NT2/D1 (cell line): ENCODE measurements at regions not wholly inside any gene's neighbourhood (a gene's known extent, or its start where the extent isn't known, plus 50 kb on each side); places are given as distances from the start of the nearest gene placed in this dataset.

ENCODE experiments used
- DNase-seq: peaks from one replicate; pipeline ENCODE4 v3.0.0-alpha.2; 2011; ENCODE audit warnings: low read depth, low spot score
- H3K27me3 ChIP-seq: 2 replicates; pipeline ENCODE4 v1.6.0; 2011; ENCODE audit warnings: mild to moderate bottlenecking; ENCODE audit not compliant: insufficient read length, insufficient read depth
- H3K36me3 ChIP-seq: 2 replicates; pipeline ENCODE4 v1.6.1; 2011; ENCODE audit warnings: mild to moderate bottlenecking, low read length, mixed read lengths; ENCODE audit not compliant: insufficient read depth, insufficient read length
- H3K4me1 ChIP-seq: 2 replicates; pipeline ENCODE4 v1.5.1; 2011; ENCODE audit not compliant: insufficient read depth, insufficient read length
- H3K4me3 ChIP-seq: 2 replicates; pipeline ENCODE4 v1.5.1; 2011; ENCODE audit warnings: low read depth; ENCODE audit not compliant: insufficient read length
- H3K9ac ChIP-seq: 2 replicates; pipeline ENCODE4 v1.6.0; 2011; ENCODE audit warnings: low read depth; ENCODE audit not compliant: insufficient read length
- H3K9me3 ChIP-seq: 2 replicates; pipeline ENCODE4 v1.5.1; 2011; ENCODE audit warnings: mild to moderate bottlenecking, low read length; ENCODE audit not compliant: insufficient read depth
- SUZ12 ChIP-seq: IDR thresholded peaks from 2 replicates; pipeline ENCODE4 v1.6.1; 2011; ENCODE audit not compliant: insufficient read length, insufficient read depth; ENCODE audit errors: extremely low read depth
- YY1 ChIP-seq: IDR thresholded peaks from 2 replicates; pipeline ENCODE4 v1.6.1; 2011; ENCODE audit not compliant: insufficient read length, insufficient read depth
- ZNF274 ChIP-seq: IDR thresholded peaks from 2 replicates; pipeline ENCODE4 v1.6.1; 2011; ENCODE audit warnings: mild to moderate bottlenecking, low read depth, low read length

- TF ChIP-seq ZNF274 (no peak), YY1 (no peak), SUZ12 (no peak)
- Histone ChIP-seq H3K36me3 (no peaks in the 10 kb centered on the region), H3K4me3 (no peak overlapping the region), H3K9me3 (peaks cover 9% of the 10 kb centered on the region; the same call in 1 of the 2 replicates), H3K9ac (no peak overlapping the region), H3K27me3 (no peaks in the 10 kb centered on the region), H3K4me1 (no peaks in the 10 kb centered on the region)
- no peak for DNase-seq
Observed at GRCh38 chr20:7361931-7362330, 578.3 kb downstream of the HAO1 start.

DNA sequence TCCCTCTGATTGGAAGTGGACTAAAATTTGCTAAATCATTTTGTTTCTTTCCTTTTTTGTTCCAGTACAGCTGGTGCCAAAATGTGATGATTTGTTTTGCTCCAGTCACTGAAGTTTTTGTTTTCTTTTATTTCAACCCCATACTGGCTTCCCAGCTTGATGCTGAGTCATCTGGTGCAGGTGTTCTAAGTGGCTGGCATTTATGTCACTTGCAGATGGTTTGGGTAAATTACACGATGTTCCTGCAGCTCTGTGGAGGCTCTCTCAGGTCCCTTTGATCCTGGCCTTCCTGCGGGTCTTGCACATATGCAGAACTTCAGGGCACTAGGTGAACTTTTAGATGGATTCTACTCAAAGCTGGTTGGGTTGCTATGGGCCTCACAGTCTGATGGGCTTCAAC is 577.7 kb downstream of the HAO1 start:
- peaks cover 9% of the 10 kb centered on the region; the same call in 1 of the 2 replicates for H3K9me3 ChIP-seq
- DNase-seq: no peak
- H3K4me1 ChIP-seq: no peaks in the 10 kb centered on the region
- H3K9ac ChIP-seq: no peak overlapping the region
- no peaks in the 10 kb centered on the region for H3K36me3 ChIP-seq
- TF ChIP-seq SUZ12 (no peak), ZNF274 (no peak), YY1 (no peak)
- H3K4me3 ChIP-seq: no peak overlapping the region
- no peaks in the 10 kb centered on the region for H3K27me3 ChIP-seq

- H3K36me3 ChIP-seq: no peaks in the 10 kb centered on the region
- no peak for DNase-seq
Observed at GRCh38 chr20:7366189-7366588, 574.1 kb downstream of the HAO1 start.

DNA sequence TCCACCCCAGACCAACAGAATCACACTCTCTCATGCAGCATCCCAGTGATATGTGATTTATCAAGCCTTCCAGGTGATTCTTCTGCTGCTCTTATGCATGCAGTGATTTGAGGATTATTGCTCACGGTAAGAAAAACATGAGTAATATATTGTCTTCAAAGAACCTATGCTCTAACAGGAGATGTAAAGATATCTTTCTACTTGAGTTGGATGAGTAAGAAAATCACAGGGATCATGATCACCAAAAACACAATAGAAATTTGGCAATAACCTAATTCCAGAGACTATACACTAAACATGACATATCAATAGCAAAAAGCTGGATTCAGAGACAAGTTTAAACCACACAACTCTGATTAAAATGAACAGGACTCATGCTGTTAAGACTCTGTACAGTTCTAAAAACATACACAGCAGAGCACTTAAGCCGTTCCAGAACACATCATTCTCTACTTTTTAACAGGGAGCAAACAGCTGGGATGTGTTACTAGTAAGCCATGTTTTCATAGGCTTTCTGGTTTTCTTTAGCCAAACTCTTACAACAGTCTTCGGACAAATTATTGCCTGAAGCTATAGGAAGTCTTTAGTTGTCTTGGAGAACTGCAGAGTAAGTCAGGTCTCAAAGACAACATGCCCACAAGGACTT is 568.6 kb downstream of the HAO1 start:
- Histone ChIP-seq H3K4me3 (no peak overlapping the region), H3K9ac (no peak overlapping the region), H3K27me3 (no peaks in the 10 kb centered on the region), H3K9me3 (no peaks in the 10 kb centered on the region), H3K4me1 (no peaks in the 10 kb centered on the region), H3K36me3 (no peaks in the 10 kb centered on the region)
- DNase-seq: no peak
- TF ChIP-seq ZNF274 (no peak), YY1 (no peak), SUZ12 (no peak)

More at GRCh38 chr20:7366189-7366588, 574.1 kb downstream of the HAO1 start:
- Histone ChIP-seq H3K9ac (no peak overlapping the region), H3K4me3 (no peak overlapping the region), H3K4me1 (no peaks in the 10 kb centered on the region), H3K9me3 (peaks cover 9% of the 10 kb centered on the region; the same call in 1 of the 2 replicates), H3K27me3 (no peaks in the 10 kb centered on the region)
- TF ChIP-seq YY1: no peak
- TF ChIP-seq SUZ12: no peak
- no peak for TF ChIP-seq ZNF274

- no peak for DNase-seq
Observed at GRCh38 chr20:7375905-7376304, 564.4 kb downstream of the HAO1 start.

GRCh38 chr20:7378864-7379605 is 561.2 kb downstream of the HAO1 start:
- no peak for DNase-seq
- Histone ChIP-seq H3K36me3 (no peaks in the 10 kb centered on the region), H3K9ac (no peak overlapping the region), H3K27me3 (no peaks in the 10 kb centered on the region), H3K4me1 (no peaks in the 10 kb centered on the region), H3K4me3 (no peak overlapping the region), H3K9me3 (no peaks in the 10 kb centered on the region)
- TF ChIP-seq YY1 (no peak), ZNF274 (no peak), SUZ12 (no peak)

More at GRCh38 chr20:7375905-7376304, 564.4 kb downstream of the HAO1 start:
- TF ChIP-seq YY1 (no peak), SUZ12 (no peak), ZNF274 (no peak)
- Histone ChIP-seq H3K4me1 (no peaks in the 10 kb centered on the region), H3K9ac (no peak overlapping the region), H3K27me3 (no peaks in the 10 kb centered on the region), H3K4me3 (no peak overlapping the region), H3K36me3 (no peaks in the 10 kb centered on the region), H3K9me3 (no peaks in the 10 kb centered on the region)

- TF ChIP-seq YY1: no peak
- TF ChIP-seq ZNF274: no peak
- TF ChIP-seq SUZ12: no peak
- no peak overlapping the region for H3K4me3 ChIP-seq
- H3K36me3 ChIP-seq: no peaks in the 10 kb centered on the region
- no peaks in the 10 kb centered on the region for H3K27me3 ChIP-seq
- no peak overlapping the region for H3K9ac ChIP-seq
- no peaks in the 10 kb centered on the region for H3K9me3 ChIP-seq
- DNase-seq: no peak
- H3K4me1 ChIP-seq: no peaks in the 10 kb centered on the region
Observed at GRCh38 chr20:7379621-7380220, 560.5 kb downstream of the HAO1 start.
